NCI-H128 (cell line): ENCODE measurements at regions not wholly inside any gene's neighbourhood (a gene's known extent, or its start where the extent isn't known, plus 50 kb on each side); places are given as distances from the start of the nearest gene placed in this dataset.

Source experiments
- DNase-seq: peaks from one replicate; lab custom pipeline; 2025; ENCODE audit not compliant: unreplicated experiment; lab: John Stamatoyannopoulos, UW

GRCh38 chr2:191604154-191604553 lies 73.8 kb upstream of the NABP1 start:
- DNase-seq = no peak

GRCh38 chr2:191607096-191607495 lies 70.8 kb upstream of the NABP1 start:
- no peak for DNase-seq

- no peak for DNase-seq
These were observed 67.2 kb upstream of the NABP1 start for GRCh38 chr2:191610756-191611155.

GRCh38 chr2:191611614-191612013 lies 66.3 kb upstream of the NABP1 start:
- DNase-seq = no peak

GRCh38 chr2:191612496-191612895 lies 65.4 kb upstream of the NABP1 start:
- no peak for DNase-seq

- no peak for DNase-seq
These were observed 63.2 kb upstream of the NABP1 start for GRCh38 chr2:191614759-191615158.

GRCh38 chr2:191615596-191615995 lies 62.3 kb upstream of the NABP1 start:
- no peak for DNase-seq

GRCh38 chr2:191617575-191617974 lies 60.4 kb upstream of the NABP1 start:
- no peak for DNase-seq

- DNase-seq = no peak
These were observed 59.7 kb upstream of the NABP1 start for GRCh38 chr2:191618046-191618780.

- DNase-seq = no peak
These were observed 59.1 kb upstream of the NABP1 start for GRCh38 chr2:191618786-191619185.

GRCh38 chr2:191620144-191620543 lies 57.8 kb upstream of the NABP1 start:
- DNase-seq = no peak

GRCh38 chr2:191622374-191623320 lies 55.3 kb upstream of the NABP1 start:
- no peak for DNase-seq

- DNase-seq = no peak
These were observed 52.9 kb upstream of the NABP1 start for GRCh38 chr2:191625016-191625415.

GRCh38 chr2:191625446-191625845 lies 52.5 kb upstream of the NABP1 start:
- DNase-seq = no peak

- DNase-seq = no peak
These were observed 51.3 kb upstream of the NABP1 start for GRCh38 chr2:191626497-191627151.

- DNase-seq = no peak
These were observed 50.4 kb upstream of the NABP1 start for GRCh38 chr2:191627518-191627917.
